K562 (cell line): ENCODE measurements at regions not wholly inside any gene's neighbourhood (a gene's known extent, or its start where the extent isn't known, plus 50 kb on each side); places are given as distances from the start of the nearest gene placed in this dataset.

Source experiments
- ATAC-seq: fragments of 200-7000 bp; cut with Tn5 transposase; 3 replicates; pipeline ENCODE4 v1.9.1; 2020; ENCODE audit warnings: moderate library complexity
- BruUV-seq: library from RNA; stranded (reverse); fragments of 400-500 nt; replicated peaks from 2 replicates; lab custom pipeline; 2021; lab: Mats Ljungman, UMichigan
- CTCF ChIA-PET: fragments of 300-600 bp; formaldehyde crosslinking; extraction: SDS; loops from one replicate; lab custom pipeline; 2021; ENCODE audit warnings: low intra/inter-chr PET ratio; lab: Yijun Ruan, JAX
- POLR2A ChIA-PET: fragments of 300-600, 350-650 bp; sonication (Branson Sonifier 250); formaldehyde crosslinking; extraction: SDS; loops from one replicate; lab custom pipeline; 2021; ENCODE audit warnings: antibody characterized with exemption, inconsistent platforms; lab: Yijun Ruan, JAX
- DNase-seq, 4 experiments: peaks; one replicate each; pipeline versions ENCODE4 v3.0.0 to v3.0.0-alpha.2; 2011 to 2018; ENCODE audit warnings: low spot score in 3 of 4, mixed read lengths in 3 of 4; ENCODE audit errors: extremely low read depth in 1 of 4
- FAIRE-seq: peaks from 2 replicates; lab custom pipeline; 2011; peaks lifted over from hg19 to GRCh38; lab: Jason Lieb, UNC
- H2AFZ ChIP-seq: 2 replicates; pipeline ENCODE4 v1.6.0; 2011; ENCODE audit warnings: low read depth, low read length, control low read depth, inconsistent platforms
- H3K27ac ChIP-seq: fragments of 200-600 bp; 3 replicates; pipeline ENCODE4 v1.8.0; 2011; ENCODE audit warnings: low read depth, mild to moderate bottlenecking, control low read depth, inconsistent platforms, low read length, moderate library complexity, mixed read lengths; ENCODE audit errors: extremely low read depth
- H3K27me3 ChIP-seq, 2 experiments: fragments of 300-600 bp in 1 of 2; 2 replicates in 1 of 2; 3 replicates in 1 of 2; pipeline versions ENCODE4 v1.6.0 to v1.8.0; 2011; ENCODE audit warnings: inconsistent platforms in 2 of 2, low read length in 2 of 2, mild to moderate bottlenecking in 1 of 2, mixed read lengths in 1 of 2, moderate library complexity in 1 of 2; ENCODE audit not compliant: control insufficient read depth in 2 of 2, insufficient read depth in 2 of 2
- H3K36me3 ChIP-seq: fragments of 300-600 bp; 3 replicates; pipeline ENCODE4 v1.8.0; 2011; ENCODE audit warnings: mild to moderate bottlenecking, low read length, inconsistent platforms; ENCODE audit not compliant: control insufficient read depth, insufficient read depth
- H3K4me1 ChIP-seq, 2 experiments: fragments of 200-600 bp in 1 of 2; replicated peaks in 1 of 2; 2 replicates in 1 of 2; 3 replicates in 1 of 2; pipeline versions ENCODE4 v1.5.1 to v1.8.0; 2011; ENCODE audit warnings: inconsistent platforms in 2 of 2, low read length in 2 of 2, mild to moderate bottlenecking in 1 of 2, mixed read lengths in 1 of 2, moderate library complexity in 1 of 2; ENCODE audit not compliant: control insufficient read depth in 2 of 2, insufficient read depth in 2 of 2
- H3K4me2 ChIP-seq: 2 replicates; pipeline ENCODE4 v1.6.1; 2011; ENCODE audit warnings: low read length, control low read depth, inconsistent platforms, mixed read lengths; ENCODE audit not compliant: insufficient read depth
- H3K4me3 ChIP-seq: fragments of 200-600 bp; sonication (generic), shearing (Covaris generic); 2 replicates; pipeline ENCODE4 v1.5.1; 2016; ENCODE audit warnings: control low read depth, inconsistent platforms
- H3K79me2 ChIP-seq: fragments of 200-600 bp; 3 replicates; pipeline ENCODE4 v1.8.0; 2011; ENCODE audit warnings: low read length, inconsistent platforms; ENCODE audit not compliant: control insufficient read depth, insufficient read depth
- H3K9ac ChIP-seq, 2 experiments: 2 replicates each; pipeline versions ENCODE4 v1.6.0 to v1.6.1; 2011; ENCODE audit warnings: low read depth in 2 of 2, low read length in 2 of 2, control low read depth in 1 of 2, inconsistent platforms in 1 of 2, mild to moderate bottlenecking in 1 of 2, mixed read lengths in 1 of 2; ENCODE audit not compliant: insufficient read depth in 1 of 2
- H3K9me1 ChIP-seq: one replicate; pipeline ENCODE4 v1.6.0; 2011; ENCODE audit warnings: inconsistent platforms, mild to moderate bottlenecking, low read length, moderate library complexity; ENCODE audit not compliant: control insufficient read depth, insufficient read depth
- H3K9me3 ChIP-seq: replicated peaks from 2 replicates; pipeline ENCODE4 v1.5.1; 2011; ENCODE audit warnings: low read depth, low read length, inconsistent platforms; ENCODE audit not compliant: control insufficient read depth, insufficient read depth
- H4K20me1 ChIP-seq: replicated peaks from 2 replicates; pipeline ENCODE4 v1.6.1; 2011; ENCODE audit warnings: low read length, inconsistent platforms, mixed read lengths; ENCODE audit not compliant: control insufficient read depth, insufficient read depth
- BRD4 ChIP-seq: fragments of 200-600 bp; sonication (generic); IDR thresholded peaks from 2 replicates; pipeline ENCODE4 v1.6.1; 2017; ENCODE audit warnings: inconsistent platforms
- E2F8 ChIP-seq: fragments of 450-650 bp; IDR thresholded peaks from 2 replicates; pipeline ENCODE4 v1.7.1; 2018; ENCODE audit warnings: mild to moderate bottlenecking, low read depth; ENCODE audit not compliant: partially characterized antibody
- EZH2 ChIP-seq: IDR thresholded peaks from 2 replicates; pipeline ENCODE4 v1.6.1; 2012; ENCODE audit warnings: low read depth, mild to moderate bottlenecking, inconsistent platforms, low read length, borderline replicate concordance
- GATAD2A ChIP-seq: fragments of 450-650 bp; IDR thresholded peaks from 2 replicates; pipeline ENCODE4 v1.6.1; 2017
- HSF4 ChIP-seq: fragments of 250-450 bp; sonication (Bioruptor Pico); IDR thresholded peaks from 2 replicates; pipeline ENCODE4 v2.1.2; 2022; ENCODE audit warnings: mild to moderate bottlenecking, moderate library complexity, borderline replicate concordance
- KAT8 ChIP-seq: fragments of 450-650 bp; IDR thresholded peaks from 2 replicates; pipeline ENCODE4 v1.6.1; 2016; ENCODE audit warnings: low read depth, mild to moderate bottlenecking
- NFIX ChIP-seq: fragments of 250-450 bp; sonication (Bioruptor Pico); IDR thresholded peaks from 2 replicates; pipeline ENCODE4 v1.4.0; 2020; ENCODE audit warnings: low read depth, mild to moderate bottlenecking, moderate library complexity
- POLR2A ChIP-seq: fragments of 450-650 bp; conservative IDR thresholded peaks from 2 replicates; pipeline ENCODE4 v1.6.1; 2016
- PTRF ChIP-seq: fragments of 450-650 bp; IDR thresholded peaks from 2 replicates; pipeline ENCODE4 v1.6.1; 2016; ENCODE audit warnings: mild to moderate bottlenecking, missing genetic modification characterization, missing compliant biosample characterization
- SOX6 ChIP-seq: fragments of 450-650 bp; IDR thresholded peaks from 2 replicates; pipeline ENCODE4 v1.6.1; 2014; ENCODE audit warnings: mild to moderate bottlenecking
- ZBTB11 ChIP-seq, 3 experiments: fragments of 200-800 bp in 1 of 3; fragments of 250-450 bp in 1 of 3; fragments of 450-650 bp in 1 of 3; sonication (Bioruptor Pico) in 1 of 3; sonication (Bioruptor generic) in 1 of 3; formaldehyde crosslinking in 1 of 3; IDR thresholded peaks; 2 replicates each; pipeline versions ENCODE4 v1.6.1 to v1.8.0; 2016 to 2022; ENCODE audit warnings: mild to moderate bottlenecking in 2 of 3, missing genetic modification characterization in 2 of 3, missing compliant biosample characterization in 1 of 3, moderate library complexity in 1 of 3
- ZNF324 ChIP-seq: fragments of 250-450 bp; sonication (Bioruptor Pico); IDR thresholded peaks from 2 replicates; pipeline ENCODE4 v1.4.0; 2020; ENCODE audit warnings: mild to moderate bottlenecking
- ZNF79 ChIP-seq: fragments of 250-450 bp; sonication (Bioruptor Pico); IDR thresholded peaks from 2 replicates; pipeline ENCODE4 v1.4.0; 2020; ENCODE audit warnings: low read depth, mild to moderate bottlenecking, moderate library complexity
- WGBS: fragments of 100-300 bp; shearing (Covaris generic); methylation state at CpG from one replicate; pipeline ENCODE4 v1.1.6; 2016; ENCODE audit warnings: low coverage, mixed read lengths; ENCODE audit not compliant: insufficient coverage; ENCODE audit errors: missing lambda C conversion rate; 5-methylcytosine and 5-hydroxymethylcytosine counted together
- in situ Hi-C: fragments of 300-500 bp; cut with MboI; formaldehyde crosslinking; loops from 4 replicates; pipeline ENCODE4 v1.15.0; 2018; ENCODE audit warnings: inconsistent platforms, mixed read lengths
- intact Hi-C: fragments of 100-400 bp; cut with micrococcal nuclease; formaldehyde crosslinking; loops from 2 replicates; pipeline ENCODE4 v1.14.2; 2022

GRCh38 chr2:15693382-15693781 lies 101.7 kb downstream of the DDX1 start:
- H3K27ac ChIP-seq: no peak overlapping the region
- 9% methylated on average over 4 of the region's 4 CpGs for WGBS
- H3K9ac ChIP-seq: no peak overlapping the region
- no peaks in the 10 kb centered on the region for H3K9me1 ChIP-seq
- H3K36me3 ChIP-seq: no peaks in the 10 kb centered on the region
- POLR2A ChIA-PET: interaction anchor here (0.6 kb wide), 1 partner anchor 130 kb away, joined by 3 read pairs; no protein-coding TSS in a partner anchor
- H3K9me3 ChIP-seq: no peaks in the 10 kb centered on the region
- CTCF ChIA-PET: no interaction called here
- no peak overlapping the region for H3K4me2 ChIP-seq
- in situ Hi-C loops: no loop called here
- DNase-seq (no peak), ATAC-seq (no peak), FAIRE-seq (no peak)
- BruUV-seq: no TSS peak
- H2AFZ ChIP-seq: no peak overlapping the region
- H3K27me3 ChIP-seq: peaks cover 19 to 73% of the 10 kb centered on the region in 2 experiments
- H3K4me1 ChIP-seq: peaks cover 4 to 14% of the 10 kb centered on the region in 2 experiments; a peak in 4 of 5 replicates
- H3K79me2 ChIP-seq: no peaks in the 10 kb centered on the region
- no peaks in the 10 kb centered on the region for H4K20me1 ChIP-seq
- H3K4me3 ChIP-seq: no peak overlapping the region
- intact Hi-C loops: no loop called here
- TF ChIP-seq E2F8: no peak
- no peak for TF ChIP-seq ZBTB11 (CRISPR knock-in tag; IDR thresholded peaks at IDR 0.05)
- no peak for TF ChIP-seq ZNF79
- no peak for TF ChIP-seq BRD4
- TF ChIP-seq HSF4 (CRISPR knock-in tag): no peak
- no peak for TF ChIP-seq KAT8
- TF ChIP-seq ZNF324 (CRISPR knock-in tag): no peak
- no peak for TF ChIP-seq PTRF
- TF ChIP-seq SOX6: no peak
- no peak for TF ChIP-seq GATAD2A
- TF ChIP-seq EZH2: no peak
- no peak for TF ChIP-seq POLR2A
- no peak for TF ChIP-seq NFIX
